OCI-LY7 (cell line): ENCODE measurements at regions not wholly inside any gene's neighbourhood (a gene's known extent, or its start where the extent isn't known, plus 50 kb on each side); places are given as distances from the start of the nearest gene placed in this dataset.

ENCODE experiments used
- BruUV-seq: library from RNA; stranded (reverse); fragments of 400-500 nt; replicated peaks from 2 replicates; lab custom pipeline; 2021; lab: Mats Ljungman, UMichigan
- CTCF ChIA-PET: fragments of 300-600 bp; sonication (Branson Sonifier 250); formaldehyde crosslinking; loops from one replicate; lab custom pipeline; 2022; ENCODE audit warnings: antibody characterized with exemption; ENCODE audit not compliant: unreplicated experiment; lab: Charles Lee
- POLR2A ChIA-PET: fragments of 300-600 bp; sonication (Branson Sonifier 250); formaldehyde crosslinking; loops from one replicate; lab custom pipeline; 2022; ENCODE audit warnings: antibody characterized with exemption; lab: Charles Lee
- DNase-seq: peaks from one replicate; pipeline ENCODE4 v3.0.0-alpha.2; 2015; ENCODE audit warnings: low spot score
- H2AFZ ChIP-seq: fragments of 200-600 bp; sonication (generic), shearing (Covaris generic); 2 replicates; pipeline ENCODE4 v1.6.1; 2014; ENCODE audit warnings: mild to moderate bottlenecking, antibody characterized with exemption, low read length, moderate library complexity
- H3K27ac ChIP-seq: fragments of 200-600 bp; sonication (generic); 2 replicates; pipeline ENCODE4 v1.5.1; 2014; ENCODE audit warnings: mixed run types, low read depth, mild to moderate bottlenecking, moderate library complexity, low read length, inconsistent platforms; ENCODE audit not compliant: poor library complexity, severe bottlenecking
- H3K36me3 ChIP-seq: fragments of 200-600 bp; sonication (generic); 2 replicates; pipeline ENCODE4 v1.6.1; 2014; ENCODE audit warnings: mild to moderate bottlenecking, antibody characterized with exemption, low read length, moderate library complexity, mixed read lengths; ENCODE audit not compliant: insufficient read depth
- H3K4me1 ChIP-seq: fragments of 200-600 bp; sonication (generic); 2 replicates; pipeline ENCODE4 v1.5.1; 2014; ENCODE audit warnings: mild to moderate bottlenecking, low read length; ENCODE audit not compliant: insufficient read depth, poor library complexity, severe bottlenecking
- H3K4me2 ChIP-seq: fragments of 200-600 bp; sonication (generic); 2 replicates; pipeline ENCODE4 v1.6.1; 2014; ENCODE audit warnings: mild to moderate bottlenecking, low read length
- H3K4me3 ChIP-seq: fragments of 200-600 bp; sonication (generic); 2 replicates; pipeline ENCODE4 v1.5.1; 2014; ENCODE audit warnings: mild to moderate bottlenecking, low read depth, low read length; ENCODE audit not compliant: poor library complexity, severe bottlenecking
- H3K79me2 ChIP-seq: fragments of 200-600 bp; sonication (generic); 2 replicates; pipeline ENCODE4 v1.6.1; 2016; ENCODE audit warnings: low read depth, mild to moderate bottlenecking, low read length, moderate library complexity, mixed read lengths; ENCODE audit not compliant: insufficient read depth
- H3K9me2 ChIP-seq: fragments of 200-600 bp; sonication (generic); 2 replicates; pipeline ENCODE4 v1.6.1; 2016; ENCODE audit warnings: mild to moderate bottlenecking, low read length, mixed read lengths; ENCODE audit not compliant: insufficient read depth
- H3K9me3 ChIP-seq: fragments of 200-600 bp; sonication (generic); 2 replicates; pipeline ENCODE4 v1.6.1; 2014; ENCODE audit warnings: mild to moderate bottlenecking, mixed run types, low read length, mixed read lengths
- H4K20me1 ChIP-seq: fragments of 200-600 bp; sonication (generic); 2 replicates; pipeline ENCODE4 v1.6.1; 2014; ENCODE audit warnings: mild to moderate bottlenecking, antibody characterized with exemption, low read length, moderate library complexity, mixed read lengths; ENCODE audit not compliant: insufficient read depth
- EZH2phosphoT487 ChIP-seq: fragments of 200-600 bp; sonication (generic); IDR thresholded peaks from 2 replicates; pipeline ENCODE4 v1.6.1; 2018; ENCODE audit warnings: low read depth, borderline replicate concordance, mild to moderate bottlenecking, mixed run types, antibody characterized with exemption, low read length, moderate library complexity, mixed read lengths
- intact Hi-C: fragments of 100-400 bp; cut with micrococcal nuclease; formaldehyde crosslinking; loops from one replicate; pipeline ENCODE4 v1.10.0; 2022; ENCODE audit not compliant: unreplicated experiment
- TF ChIP-seq, protein P1 (sequence below): fragments of 200-600 bp; sonication (generic); conservative IDR thresholded peaks from 2 replicates; pipeline ENCODE4 v1.5.1; 2014; ENCODE audit warnings: mild to moderate bottlenecking, antibody characterized with exemption, low read length, moderate library complexity, mixed read lengths

DNA sequence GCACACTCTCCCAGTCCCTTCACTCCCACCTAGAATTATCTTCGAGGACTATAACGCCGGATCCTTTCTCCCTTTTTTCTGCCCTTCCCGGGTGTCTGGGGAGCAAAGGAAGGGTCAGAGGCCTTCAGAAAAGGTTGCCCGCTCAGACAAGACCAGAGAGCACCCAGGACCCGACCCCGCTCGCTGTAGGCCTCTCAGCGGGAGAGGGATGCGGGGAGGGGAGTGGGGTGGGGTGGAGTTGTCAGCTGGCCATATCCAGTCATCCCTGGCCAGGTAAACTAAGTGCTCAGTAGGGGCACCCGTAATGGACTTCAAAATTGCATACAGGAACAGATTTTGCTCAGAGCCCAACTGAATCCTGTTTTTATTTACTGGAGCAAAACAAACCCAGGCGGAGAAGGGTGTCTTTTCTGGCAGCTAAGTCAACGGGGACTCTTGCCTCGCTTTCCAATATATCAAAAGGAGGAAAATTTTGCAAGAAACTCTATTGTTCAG is 65.0 kb downstream of the NOL4 start:
- H3K27ac ChIP-seq, result no peak overlapping the region
- no TSS peak for BruUV-seq
- H3K4me1 ChIP-seq, result no peaks in the 10 kb centered on the region
- H3K4me3 ChIP-seq, result no peak overlapping the region
- no peaks in the 10 kb centered on the region for H3K36me3 ChIP-seq
- intact Hi-C loops, result no loop called here
- no peaks in the 10 kb centered on the region for H3K9me2 ChIP-seq
- H3K4me2 ChIP-seq, result no peak overlapping the region
- POLR2A ChIA-PET, result no interaction called here
- no peak overlapping the region for H2AFZ ChIP-seq
- H3K9me3 ChIP-seq, result no peaks in the 10 kb centered on the region
- no peaks in the 10 kb centered on the region for H4K20me1 ChIP-seq
- no peak for TF ChIP-seq EZH2phosphoT487
- TF ChIP-seq, protein P1, sequence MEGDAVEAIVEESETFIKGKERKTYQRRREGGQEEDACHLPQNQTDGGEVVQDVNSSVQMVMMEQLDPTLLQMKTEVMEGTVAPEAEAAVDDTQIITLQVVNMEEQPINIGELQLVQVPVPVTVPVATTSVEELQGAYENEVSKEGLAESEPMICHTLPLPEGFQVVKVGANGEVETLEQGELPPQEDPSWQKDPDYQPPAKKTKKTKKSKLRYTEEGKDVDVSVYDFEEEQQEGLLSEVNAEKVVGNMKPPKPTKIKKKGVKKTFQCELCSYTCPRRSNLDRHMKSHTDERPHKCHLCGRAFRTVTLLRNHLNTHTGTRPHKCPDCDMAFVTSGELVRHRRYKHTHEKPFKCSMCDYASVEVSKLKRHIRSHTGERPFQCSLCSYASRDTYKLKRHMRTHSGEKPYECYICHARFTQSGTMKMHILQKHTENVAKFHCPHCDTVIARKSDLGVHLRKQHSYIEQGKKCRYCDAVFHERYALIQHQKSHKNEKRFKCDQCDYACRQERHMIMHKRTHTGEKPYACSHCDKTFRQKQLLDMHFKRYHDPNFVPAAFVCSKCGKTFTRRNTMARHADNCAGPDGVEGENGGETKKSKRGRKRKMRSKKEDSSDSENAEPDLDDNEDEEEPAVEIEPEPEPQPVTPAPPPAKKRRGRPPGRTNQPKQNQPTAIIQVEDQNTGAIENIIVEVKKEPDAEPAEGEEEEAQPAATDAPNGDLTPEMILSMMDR, result no peak
- CTCF ChIA-PET, result no interaction called here
- DNase-seq, result no peak
- H3K79me2 ChIP-seq, result no peaks in the 10 kb centered on the region

DNA sequence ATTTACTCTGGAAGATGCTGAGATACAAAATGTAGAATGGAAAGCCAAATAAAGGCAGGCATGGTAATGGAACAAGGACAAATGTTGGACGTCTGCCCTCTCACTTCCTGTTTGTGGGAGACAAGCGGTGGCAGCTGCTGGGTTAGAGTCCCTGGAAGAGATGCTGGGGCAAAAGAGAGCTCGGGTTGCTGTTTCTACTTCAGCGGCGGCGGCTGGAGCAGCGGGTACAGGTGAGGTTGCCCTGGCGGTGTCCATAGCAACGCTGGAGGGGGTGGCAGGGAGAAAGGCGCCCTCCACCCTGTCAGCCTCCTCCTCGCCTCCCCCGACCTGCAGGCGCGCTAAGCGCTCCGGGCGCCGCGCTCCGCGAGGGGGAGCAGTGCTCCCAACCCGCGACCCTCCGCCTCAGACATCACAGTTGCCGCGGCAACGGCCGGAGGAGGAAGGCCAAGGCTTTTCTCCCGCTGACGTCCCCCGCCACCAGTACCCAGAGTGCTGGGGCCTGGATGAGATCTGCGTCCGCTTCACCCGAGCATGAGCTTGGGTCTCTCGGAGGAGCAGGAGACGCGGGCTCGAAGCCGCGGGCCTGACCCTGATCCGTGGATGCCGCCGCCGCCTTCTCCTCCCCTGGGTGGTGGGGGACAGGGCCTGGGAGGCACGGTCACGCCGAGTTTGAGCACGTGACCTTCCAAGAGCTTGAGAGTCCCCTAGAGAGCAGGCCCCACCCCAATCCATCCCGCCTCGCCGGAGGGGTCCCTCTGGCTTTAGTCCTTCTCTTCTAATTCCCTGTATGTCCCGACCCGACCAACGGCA is 65.6 kb downstream of the NOL4 start:
- H3K4me2 ChIP-seq, result no peak overlapping the region
- intact Hi-C loops, result no loop called here
- CTCF ChIA-PET, result no interaction called here

More for the DNA sequence above, 65.6 kb downstream of the NOL4 start:
- Histone ChIP-seq H3K9me2 (no peaks in the 10 kb centered on the region), H2AFZ (no peak overlapping the region), H3K27ac (no peak overlapping the region), H3K4me3 (no peak overlapping the region), H4K20me1 (no peaks in the 10 kb centered on the region), H3K36me3 (no peaks in the 10 kb centered on the region), H3K9me3 (no peaks in the 10 kb centered on the region), H3K79me2 (no peaks in the 10 kb centered on the region), H3K4me1 (peaks cover 2% of the 10 kb centered on the region)
- POLR2A ChIA-PET, result interaction anchor here (0.7 kb wide), 1 partner anchor 317 kb away, joined by 3 read pairs; no protein-coding TSS in a partner anchor
- no TSS peak for BruUV-seq
- TF ChIP-seq, protein P1, result no peak
- TF ChIP-seq EZH2phosphoT487, result no peak
- DNase-seq, result no peak
